DOHH2 (cell line): ENCODE measurements at regions not wholly inside any gene's neighbourhood (a gene's known extent, or its start where the extent isn't known, plus 50 kb on each side); places are given as distances from the start of the nearest gene placed in this dataset.

ENCODE experiments used
- EZH2phosphoT487 ChIP-seq: fragments of 200-600 bp; sonication (generic); IDR thresholded peaks from 2 replicates; pipeline ENCODE4 v1.6.1; 2017; ENCODE audit warnings: borderline replicate concordance, mild to moderate bottlenecking, antibody characterized with exemption, low read length, moderate library complexity, mixed read lengths
- TF ChIP-seq, protein P1 (sequence below): fragments of 200-600 bp; sonication (generic); IDR thresholded peaks from one replicate; pipeline ENCODE4 v1.5.1; 2014; ENCODE audit warnings: antibody characterized with exemption, mild to moderate bottlenecking, low read depth, low read length; ENCODE audit not compliant: poor library complexity, severe bottlenecking

DNA sequence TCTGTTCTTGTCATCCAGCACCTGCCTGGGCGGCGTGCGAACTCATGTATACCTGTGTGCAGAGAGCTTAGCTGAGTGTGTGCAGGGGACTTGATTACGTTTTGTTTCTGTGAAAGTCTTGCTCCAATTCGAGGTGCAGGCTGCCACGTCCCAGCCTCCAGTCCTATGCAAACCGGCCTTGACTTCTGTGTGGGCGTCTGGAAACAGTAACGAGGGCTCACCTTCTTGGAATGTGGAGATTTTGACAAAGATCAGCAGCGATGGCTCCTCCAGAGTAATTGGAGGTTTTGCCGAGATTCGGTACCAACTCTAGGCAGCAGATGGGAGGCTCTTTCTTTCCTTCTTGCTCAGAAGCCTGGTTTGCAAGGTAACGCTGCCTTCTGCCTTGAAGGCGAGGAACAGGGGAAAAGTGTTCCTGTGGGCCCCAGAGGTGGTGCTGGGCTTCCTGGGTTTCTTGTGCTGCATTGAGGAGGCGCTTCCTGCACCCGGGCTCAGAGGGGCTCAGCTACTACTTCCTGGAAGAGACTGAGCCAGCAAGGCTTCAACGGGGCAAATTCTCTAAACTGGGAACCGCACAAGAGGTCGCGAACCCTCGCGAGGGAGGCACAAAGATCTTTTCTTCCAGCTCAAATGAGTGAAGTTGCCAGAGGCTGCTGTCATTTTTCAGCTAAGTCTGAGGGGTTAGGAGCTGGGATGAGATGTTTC lies 249.0 kb downstream of the AACS start:
- TF ChIP-seq, protein P1, sequence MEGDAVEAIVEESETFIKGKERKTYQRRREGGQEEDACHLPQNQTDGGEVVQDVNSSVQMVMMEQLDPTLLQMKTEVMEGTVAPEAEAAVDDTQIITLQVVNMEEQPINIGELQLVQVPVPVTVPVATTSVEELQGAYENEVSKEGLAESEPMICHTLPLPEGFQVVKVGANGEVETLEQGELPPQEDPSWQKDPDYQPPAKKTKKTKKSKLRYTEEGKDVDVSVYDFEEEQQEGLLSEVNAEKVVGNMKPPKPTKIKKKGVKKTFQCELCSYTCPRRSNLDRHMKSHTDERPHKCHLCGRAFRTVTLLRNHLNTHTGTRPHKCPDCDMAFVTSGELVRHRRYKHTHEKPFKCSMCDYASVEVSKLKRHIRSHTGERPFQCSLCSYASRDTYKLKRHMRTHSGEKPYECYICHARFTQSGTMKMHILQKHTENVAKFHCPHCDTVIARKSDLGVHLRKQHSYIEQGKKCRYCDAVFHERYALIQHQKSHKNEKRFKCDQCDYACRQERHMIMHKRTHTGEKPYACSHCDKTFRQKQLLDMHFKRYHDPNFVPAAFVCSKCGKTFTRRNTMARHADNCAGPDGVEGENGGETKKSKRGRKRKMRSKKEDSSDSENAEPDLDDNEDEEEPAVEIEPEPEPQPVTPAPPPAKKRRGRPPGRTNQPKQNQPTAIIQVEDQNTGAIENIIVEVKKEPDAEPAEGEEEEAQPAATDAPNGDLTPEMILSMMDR: no peak
- TF ChIP-seq EZH2phosphoT487: no peak
